Lung (tissue), 11 donors: ENCODE measurements at regions not wholly inside any gene's neighbourhood (a gene's known extent, or its start where the extent isn't known, plus 50 kb on each side); places are given as distances from the start of the nearest gene placed in this dataset.

Source experiments
- ATAC-seq: fragments of 200-7000 bp; cut with Tn5 transposase; one replicate; pipeline ENCODE4 v1.9.1; 2020; ENCODE audit warnings: moderate number of reproducible peaks; ENCODE audit not compliant: insufficient read depth, low FRiP score
- DNase-seq, 3 donors: peaks; one replicate each; pipeline ENCODE4 v3.0.0-alpha.2; 2013 to 2017
- H3K27ac ChIP-seq, 2 donors: one replicate each; pipeline ENCODE4 v1.5.1; 2013; ENCODE audit warnings: mild to moderate bottlenecking in 2 of 2, moderate library complexity in 2 of 2, control low read depth in 1 of 2, inconsistent platforms in 1 of 2, low read depth in 1 of 2, low read length in 1 of 2
- H3K27me3 ChIP-seq, 3 donors: one replicate each; pipeline ENCODE4 v1.5.1; 2013; ENCODE audit warnings: low read length in 2 of 3; ENCODE audit not compliant: control insufficient read depth in 3 of 3, insufficient read depth in 3 of 3
- H3K36me3 ChIP-seq, 4 donors: one replicate each; pipeline ENCODE4 v1.5.1; 2013; ENCODE audit warnings: low read length in 4 of 4, mild to moderate bottlenecking in 1 of 4, moderate library complexity in 1 of 4; ENCODE audit not compliant: control insufficient read depth in 4 of 4, insufficient read depth in 4 of 4
- H3K4me1 ChIP-seq, 5 donors: one replicate each; pipeline ENCODE4 v1.5.1; 2013; ENCODE audit warnings: low read length in 5 of 5, mild to moderate bottlenecking in 2 of 5, moderate library complexity in 1 of 5; ENCODE audit not compliant: control insufficient read depth in 5 of 5, insufficient read depth in 5 of 5
- H3K4me3 ChIP-seq: one replicate; pipeline ENCODE4 v1.5.1; 2013; ENCODE audit warnings: mild to moderate bottlenecking, control low read depth, moderate library complexity
- H3K9ac ChIP-seq, 2 donors: one replicate each; pipeline ENCODE4 v1.5.1; 2013; ENCODE audit warnings: low read length in 2 of 2, control low read depth in 1 of 2; ENCODE audit not compliant: insufficient read depth in 1 of 2
- H3K9me3 ChIP-seq, 4 donors: one replicate each; pipeline ENCODE4 v1.5.1; 2013; ENCODE audit warnings: low read length in 3 of 4, mild to moderate bottlenecking in 1 of 4, moderate library complexity in 1 of 4; ENCODE audit not compliant: control insufficient read depth in 4 of 4, insufficient read depth in 3 of 4
- CTCF ChIP-seq: IDR thresholded peaks from 2 replicates; pipeline ENCODE4 v1.5.1; 2012; ENCODE audit warnings: mild to moderate bottlenecking; ENCODE audit errors: control extremely low read depth, extremely low read depth
- WGBS, 2 donors: extraction: QIAGEN DNeasy Blood & Tissue Kit; methylation state at CpG; one replicate each; pipeline ENCODE4 v1.1.7; 2013; 5-methylcytosine and 5-hydroxymethylcytosine counted together
- donor health status: control.
- donor health status: control.
- donor health status: Bipolar disorder and iron deficiency.
- donor health status: healthy.
- donor health status: DM: yes; HTN: yes; CAD: no.

- H3K36me3 ChIP-seq = no peaks in the 10 kb centered on the region
- H3K4me1 ChIP-seq = no peaks in the 10 kb centered on the region
- H3K9ac ChIP-seq = no peak overlapping the region
- WGBS, 2 donors = 64 to 77% methylated on average over 2 of the region's 2 CpGs
- no peak overlapping the region for H3K4me3 ChIP-seq
- no peaks in the 10 kb centered on the region for H3K9me3 ChIP-seq
- TF ChIP-seq CTCF = no peak
- DNase-seq (no peak), ATAC-seq (no peak)
- H3K27ac ChIP-seq = no peak overlapping the region
- H3K27me3 ChIP-seq = no peaks in the 10 kb centered on the region
Measured at GRCh38 chr3:1019157-1019556, 73.7 kb upstream of the CNTN6 start.

- H3K4me1 ChIP-seq = no peaks in the 10 kb centered on the region
- no peak overlapping the region for H3K4me3 ChIP-seq
- H3K9ac ChIP-seq = no peak overlapping the region
- TF ChIP-seq CTCF = no peak
- no peaks in the 10 kb centered on the region for H3K27me3 ChIP-seq
- no peaks in the 10 kb centered on the region for H3K9me3 ChIP-seq
- ATAC-seq (no peak), DNase-seq (no peak)
- no peaks in the 10 kb centered on the region for H3K36me3 ChIP-seq
- no peak overlapping the region for H3K27ac ChIP-seq
- WGBS, 2 donors = 71 to 90% methylated on average over 2 of the region's 2 CpGs
Measured at GRCh38 chr3:1026395-1026794, 66.4 kb upstream of the CNTN6 start.

- Histone ChIP-seq H3K4me1 (no peaks in the 10 kb centered on the region), H3K9me3 (peaks cover 0 to 3% (median 1%) of the 10 kb centered on the region in 4 donors), H3K27ac (no peak overlapping the region), H3K27me3 (no peaks in the 10 kb centered on the region), H3K9ac (no peak overlapping the region), H3K36me3 (no peaks in the 10 kb centered on the region), H3K4me3 (no peak overlapping the region)
- no peak for TF ChIP-seq CTCF
- DNase-seq = no peak
- no peak for ATAC-seq
- WGBS, 2 donors = 73 to 75% methylated on average over 4 of the region's 4 CpGs
Measured at GRCh38 chr3:1036207-1036826, 56.5 kb upstream of the CNTN6 start.

- ATAC-seq = no peak
- TF ChIP-seq CTCF = no peak
- no peak overlapping the region for H3K27ac ChIP-seq
- H3K4me3 ChIP-seq = no peak overlapping the region
- H3K27me3 ChIP-seq = no peaks in the 10 kb centered on the region
- H3K9me3 ChIP-seq = peaks cover 0 to 3% (median 1%) of the 10 kb centered on the region in 4 donors
- H3K4me1 ChIP-seq = no peaks in the 10 kb centered on the region
- WGBS, 2 donors = 82 to 90% methylated on average over 5 of the region's 5 CpGs
- no peak for DNase-seq
- no peak overlapping the region for H3K9ac ChIP-seq
- no peaks in the 10 kb centered on the region for H3K36me3 ChIP-seq
Measured at GRCh38 chr3:1037631-1038030, 55.2 kb upstream of the CNTN6 start.
